ENCODE measurements at regions not wholly inside any gene's neighbourhood (a gene's known extent, or its start where the extent isn't known, plus 50 kb on each side); places are given as distances from the start of the nearest gene placed in this dataset.

DNA sequence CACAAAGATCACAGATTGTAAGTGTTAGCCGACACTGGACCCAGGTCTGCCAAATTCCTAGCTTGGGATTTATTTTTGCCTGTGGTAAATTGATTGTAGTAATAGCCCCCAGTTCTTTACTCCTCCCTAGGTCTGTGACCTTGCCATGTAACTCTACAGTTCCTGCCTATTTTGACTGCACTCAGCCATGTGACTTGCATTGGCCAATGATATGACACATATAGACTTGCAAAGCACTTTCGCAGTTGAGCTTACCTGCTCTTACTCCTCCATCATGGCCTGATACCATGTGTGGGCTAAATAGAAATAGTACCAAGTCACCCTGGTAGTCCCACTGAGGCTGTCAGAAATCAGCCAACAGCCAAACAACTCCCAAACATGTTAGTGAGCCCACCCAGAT lies 240.3 kb downstream of the DUSP6 start:
- H3K4me2 ChIP-seq: no peak overlapping the region
- no peak overlapping the region for H3K27ac ChIP-seq
- 82% methylated on average over 2 of the region's 2 CpGs for WGBS (ENCODE audit: missing lambda C conversion rate)
- no peaks in the 10 kb centered on the region for H3K4me1 ChIP-seq
- peaks cover 4% of the 10 kb centered on the region; the same call in 2 of the 3 replicates for H3K9me3 ChIP-seq
- DNase-seq (ENCODE audit: low read depth in 1 of 2, low spot score in 1 of 2) (no peak), ATAC-seq (no peak), FAIRE-seq (no peak)
- POLR2A ChIA-PET: no interaction called here
- TF ChIP-seq MAFK (IDR thresholded peaks at IDR 0.05; ENCODE audit: partially characterized antibody): no peak
- no peak for TF ChIP-seq MAX (IDR thresholded peaks at IDR 0.05)
- no peak for TF ChIP-seq ZNF302 (CRISPR knock-in tag; IDR thresholded peaks at IDR 0.05)
- TF ChIP-seq, protein P1, sequence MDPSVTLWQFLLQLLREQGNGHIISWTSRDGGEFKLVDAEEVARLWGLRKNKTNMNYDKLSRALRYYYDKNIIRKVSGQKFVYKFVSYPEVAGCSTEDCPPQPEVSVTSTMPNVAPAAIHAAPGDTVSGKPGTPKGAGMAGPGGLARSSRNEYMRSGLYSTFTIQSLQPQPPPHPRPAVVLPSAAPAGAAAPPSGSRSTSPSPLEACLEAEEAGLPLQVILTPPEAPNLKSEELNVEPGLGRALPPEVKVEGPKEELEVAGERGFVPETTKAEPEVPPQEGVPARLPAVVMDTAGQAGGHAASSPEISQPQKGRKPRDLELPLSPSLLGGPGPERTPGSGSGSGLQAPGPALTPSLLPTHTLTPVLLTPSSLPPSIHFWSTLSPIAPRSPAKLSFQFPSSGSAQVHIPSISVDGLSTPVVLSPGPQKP (IDR thresholded peaks at IDR 0.05; ENCODE audit: low read depth, low read length): no peak
- no peak for TF ChIP-seq SMC3 (IDR thresholded peaks at IDR 0.05)
- no peak for TF ChIP-seq PHF8 (IDR thresholded peaks at IDR 0.05; ENCODE audit: borderline replicate concordance, low read depth)
- TF ChIP-seq EHF (CRISPR knock-in tag; IDR thresholded peaks at IDR 0.05): no peak
- no peak for TF ChIP-seq HOXB13 (CRISPR knock-in tag; IDR thresholded peaks at IDR 0.05; ENCODE audit: low read depth)
- TF ChIP-seq, protein P2, sequence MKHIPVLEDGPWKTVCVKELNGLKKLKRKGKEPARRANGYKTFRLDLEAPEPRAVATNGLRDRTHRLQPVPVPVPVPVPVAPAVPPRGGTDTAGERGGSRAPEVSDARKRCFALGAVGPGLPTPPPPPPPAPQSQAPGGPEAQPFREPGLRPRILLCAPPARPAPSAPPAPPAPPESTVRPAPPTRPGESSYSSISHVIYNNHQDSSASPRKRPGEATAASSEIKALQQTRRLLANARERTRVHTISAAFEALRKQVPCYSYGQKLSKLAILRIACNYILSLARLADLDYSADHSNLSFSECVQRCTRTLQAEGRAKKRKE (CRISPR knock-in tag; IDR thresholded peaks at IDR 0.05; ENCODE audit: low read depth): no peak
- TF ChIP-seq ZFP36 (IDR thresholded peaks at IDR 0.05; ENCODE audit: borderline replicate concordance, partially characterized antibody): no peak
- TF ChIP-seq, protein P3, sequence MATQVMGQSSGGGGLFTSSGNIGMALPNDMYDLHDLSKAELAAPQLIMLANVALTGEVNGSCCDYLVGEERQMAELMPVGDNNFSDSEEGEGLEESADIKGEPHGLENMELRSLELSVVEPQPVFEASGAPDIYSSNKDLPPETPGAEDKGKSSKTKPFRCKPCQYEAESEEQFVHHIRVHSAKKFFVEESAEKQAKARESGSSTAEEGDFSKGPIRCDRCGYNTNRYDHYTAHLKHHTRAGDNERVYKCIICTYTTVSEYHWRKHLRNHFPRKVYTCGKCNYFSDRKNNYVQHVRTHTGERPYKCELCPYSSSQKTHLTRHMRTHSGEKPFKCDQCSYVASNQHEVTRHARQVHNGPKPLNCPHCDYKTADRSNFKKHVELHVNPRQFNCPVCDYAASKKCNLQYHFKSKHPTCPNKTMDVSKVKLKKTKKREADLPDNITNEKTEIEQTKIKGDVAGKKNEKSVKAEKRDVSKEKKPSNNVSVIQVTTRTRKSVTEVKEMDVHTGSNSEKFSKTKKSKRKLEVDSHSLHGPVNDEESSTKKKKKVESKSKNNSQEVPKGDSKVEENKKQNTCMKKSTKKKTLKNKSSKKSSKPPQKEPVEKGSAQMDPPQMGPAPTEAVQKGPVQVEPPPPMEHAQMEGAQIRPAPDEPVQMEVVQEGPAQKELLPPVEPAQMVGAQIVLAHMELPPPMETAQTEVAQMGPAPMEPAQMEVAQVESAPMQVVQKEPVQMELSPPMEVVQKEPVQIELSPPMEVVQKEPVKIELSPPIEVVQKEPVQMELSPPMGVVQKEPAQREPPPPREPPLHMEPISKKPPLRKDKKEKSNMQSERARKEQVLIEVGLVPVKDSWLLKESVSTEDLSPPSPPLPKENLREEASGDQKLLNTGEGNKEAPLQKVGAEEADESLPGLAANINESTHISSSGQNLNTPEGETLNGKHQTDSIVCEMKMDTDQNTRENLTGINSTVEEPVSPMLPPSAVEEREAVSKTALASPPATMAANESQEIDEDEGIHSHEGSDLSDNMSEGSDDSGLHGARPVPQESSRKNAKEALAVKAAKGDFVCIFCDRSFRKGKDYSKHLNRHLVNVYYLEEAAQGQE (IDR thresholded peaks at IDR 0.05): no peak
- TF ChIP-seq, protein P4, sequence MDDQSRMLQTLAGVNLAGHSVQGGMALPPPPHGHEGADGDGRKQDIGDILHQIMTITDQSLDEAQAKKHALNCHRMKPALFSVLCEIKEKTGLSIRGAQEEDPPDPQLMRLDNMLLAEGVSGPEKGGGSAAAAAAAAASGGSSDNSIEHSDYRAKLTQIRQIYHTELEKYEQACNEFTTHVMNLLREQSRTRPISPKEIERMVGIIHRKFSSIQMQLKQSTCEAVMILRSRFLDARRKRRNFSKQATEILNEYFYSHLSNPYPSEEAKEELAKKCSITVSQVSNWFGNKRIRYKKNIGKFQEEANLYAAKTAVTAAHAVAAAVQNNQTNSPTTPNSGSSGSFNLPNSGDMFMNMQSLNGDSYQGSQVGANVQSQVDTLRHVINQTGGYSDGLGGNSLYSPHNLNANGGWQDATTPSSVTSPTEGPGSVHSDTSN (IDR thresholded peaks at IDR 0.05): no peak
- no peak for TF ChIP-seq KDM5A (IDR thresholded peaks at IDR 0.05)
- TF ChIP-seq, protein P5, sequence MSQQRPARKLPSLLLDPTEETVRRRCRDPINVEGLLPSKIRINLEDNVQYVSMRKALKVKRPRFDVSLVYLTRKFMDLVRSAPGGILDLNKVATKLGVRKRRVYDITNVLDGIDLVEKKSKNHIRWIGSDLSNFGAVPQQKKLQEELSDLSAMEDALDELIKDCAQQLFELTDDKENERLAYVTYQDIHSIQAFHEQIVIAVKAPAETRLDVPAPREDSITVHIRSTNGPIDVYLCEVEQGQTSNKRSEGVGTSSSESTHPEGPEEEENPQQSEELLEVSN (IDR thresholded peaks at IDR 0.05; ENCODE audit: borderline replicate concordance, low read depth): no peak
- CTCF ChIA-PET: interaction anchor here (0.7 to 1.3 kb wide), 2 partner anchors 11 to 482 kb away, joined by 3 read pairs; no protein-coding TSS in a partner anchor
- H3K4me3 ChIP-seq: no peak overlapping the region

DNA sequence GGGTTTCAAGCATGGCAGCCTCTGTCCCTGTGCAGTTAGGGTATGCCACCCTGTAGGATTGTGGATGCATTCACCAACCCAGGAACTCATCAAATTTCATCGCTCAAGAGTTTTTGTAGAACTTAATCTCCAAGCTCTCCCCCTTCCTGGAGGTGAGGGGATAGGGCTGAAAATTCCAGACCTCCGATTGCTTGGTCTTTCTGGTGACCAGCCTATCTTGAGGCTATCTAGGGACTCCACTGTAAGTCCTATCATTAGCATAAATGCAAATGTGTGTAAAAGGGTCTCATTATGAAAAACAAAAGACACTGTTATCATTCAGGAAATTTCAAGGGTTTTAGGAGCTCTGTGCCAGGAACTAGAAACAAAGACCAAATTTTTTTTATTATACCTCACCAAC lies 244.0 kb downstream of the DUSP6 start:
- ChIA-PET CTCF (interaction anchor here (1.3 kb wide), 1 partner anchor 243 kb away, joined by 3 read pairs; no protein-coding TSS in a partner anchor), POLR2A (no interaction called here)
- no peaks in the 10 kb centered on the region for H3K9me3 ChIP-seq
- 72% methylated on average over 2 of the region's 2 CpGs for WGBS (ENCODE audit: missing lambda C conversion rate)
- TF ChIP-seq HOXB5 (CRISPR knock-in tag; IDR thresholded peaks at IDR 0.05) (no peak), EHF (CRISPR knock-in tag; IDR thresholded peaks at IDR 0.05) (no peak), FOSB (CRISPR knock-in tag; IDR thresholded peaks at IDR 0.05) (no peak), HOXA7 (CRISPR knock-in tag; IDR thresholded peaks at IDR 0.05) (no peak), CHD2 (IDR thresholded peaks at IDR 0.05; ENCODE audit: low read length, partially characterized antibody) (no peak), NPAS2 (CRISPR knock-in tag; IDR thresholded peaks at IDR 0.05; ENCODE audit: borderline replicate concordance) (no peak), CTCF (IDR thresholded peaks at IDR 0.05) (no peak), RNF2 (IDR thresholded peaks at IDR 0.05; ENCODE audit: borderline replicate concordance, low read depth) (no peak), KDM5A (IDR thresholded peaks at IDR 0.05) (no peak)
- TF ChIP-seq, protein P1 (IDR thresholded peaks at IDR 0.05; ENCODE audit: low read depth, low read length): no peak
- ATAC-seq (no peak), DNase-seq (ENCODE audit: low read depth in 1 of 2, low spot score in 1 of 2) (no peak), FAIRE-seq (no peak)
- H3K4me3 ChIP-seq: no peak overlapping the region
- no peaks in the 10 kb centered on the region for H3K4me1 ChIP-seq
- no peak overlapping the region for H3K27ac ChIP-seq
- H3K4me2 ChIP-seq: no peak overlapping the region
